Spinal cord (tissue), 9 donors: ENCODE measurements at regions not wholly inside any gene's neighbourhood (a gene's known extent, or its start where the extent isn't known, plus 50 kb on each side); places are given as distances from the start of the nearest gene placed in this dataset.
A peak's percentile ranks its signal among the peaks of the same experiment; 100 is the strongest.
"Not testable (repeated sequence)": the region's sequence is repeated elsewhere in the genome, so short reads cannot be mapped to it uniquely, and the experiment has no call there.

Source experiments
- DNase-seq, 6 donors: peaks; one replicate each; pipeline versions ENCODE4 v3.0.0 to v3.0.0-alpha.2; 2013 to 2015; ENCODE audit warnings: low spot score in 6 of 6, low read depth in 4 of 6
- H3K27ac ChIP-seq: one replicate; pipeline ENCODE4 v1.5.1; 2013; ENCODE audit warnings: low read depth, low read length, control low read depth
- H3K27me3 ChIP-seq: one replicate; pipeline ENCODE4 v1.6.1; 2013; ENCODE audit warnings: low read length; ENCODE audit not compliant: control insufficient read depth, insufficient read depth
- H3K36me3 ChIP-seq: one replicate; pipeline ENCODE4 v1.6.1; 2013; ENCODE audit warnings: low read length; ENCODE audit not compliant: control insufficient read depth, insufficient read depth
- H3K4me1 ChIP-seq: one replicate; pipeline ENCODE4 v1.6.1; 2013; ENCODE audit warnings: low read length; ENCODE audit not compliant: control insufficient read depth, insufficient read depth
- H3K4me3 ChIP-seq: one replicate; pipeline ENCODE4 v1.5.1; 2013; ENCODE audit warnings: low read depth, low read length, control low read depth
- H3K9me3 ChIP-seq: one replicate; pipeline ENCODE4 v1.6.1; 2013; ENCODE audit warnings: low read length; ENCODE audit not compliant: control insufficient read depth, insufficient read depth
- WGBS: methylation state at CpG from one replicate; pipeline ENCODE4 v1.1.5; 2013; ENCODE audit warnings: missing lambda C conversion rate; ENCODE audit not compliant: insufficient coverage; 5-methylcytosine and 5-hydroxymethylcytosine counted together
- donor health status: healthy.

GRCh38 chr3:31102196-31102879, 207.9 kb upstream of the GADL1 start:
- Histone ChIP-seq H3K27ac (no peak overlapping the region), H3K4me3 (no peak overlapping the region), H3K27me3 (no peaks in the 10 kb centered on the region), H3K36me3 (no peaks in the 10 kb centered on the region), H3K9me3 (no peaks in the 10 kb centered on the region), H3K4me1 (no peaks in the 10 kb centered on the region)
- WGBS = 83% methylated on average over 3 of the region's 8 CpGs
- DNase-seq = no peak

GRCh38 chr3:31103181-31103580, 208.7 kb upstream of the GADL1 start:
- Histone ChIP-seq H3K9me3 (no peaks in the 10 kb centered on the region), H3K36me3 (no peaks in the 10 kb centered on the region), H3K27ac (no peak overlapping the region), H3K27me3 (no peaks in the 10 kb centered on the region), H3K4me1 (no peaks in the 10 kb centered on the region), H3K4me3 (no peak overlapping the region)
- no peak for DNase-seq
- no CpG with 5 or more reads among the region's 2 CpGs for WGBS

- Histone ChIP-seq H3K4me3 (no peak overlapping the region), H3K27ac (no peak overlapping the region), H3K4me1 (no peaks in the 10 kb centered on the region), H3K36me3 (no peaks in the 10 kb centered on the region), H3K9me3 (no peaks in the 10 kb centered on the region), H3K27me3 (no peaks in the 10 kb centered on the region)
- 100% methylated on average over 1 of the region's 4 CpGs for whole genome bisulfite sequencing
- DNase-seq = peak in 1 of 6 donors; percentile 50
These were observed 209.2 kb upstream of the GADL1 start for GRCh38 chr3:31103623-31104180.

GRCh38 chr3:31105011-31105410, 210.6 kb upstream of the GADL1 start:
- Histone ChIP-seq H3K9me3 (no peaks in the 10 kb centered on the region), H3K4me3 (no peak overlapping the region), H3K27ac (no peak overlapping the region), H3K36me3 (no peaks in the 10 kb centered on the region), H3K27me3 (no peaks in the 10 kb centered on the region), H3K4me1 (no peaks in the 10 kb centered on the region)
- DNase-seq = no peak
- WGBS = no CpG with 5 or more reads among the region's 1 CpG

GRCh38 chr3:31105438-31106077, 211.1 kb upstream of the GADL1 start:
- Histone ChIP-seq H3K4me1 (no peaks in the 10 kb centered on the region), H3K27me3 (no peaks in the 10 kb centered on the region), H3K36me3 (no peaks in the 10 kb centered on the region), H3K27ac (no peak overlapping the region), H3K9me3 (no peaks in the 10 kb centered on the region), H3K4me3 (no peak overlapping the region)
- no CpG with 5 or more reads among the region's 2 CpGs for WGBS
- no peak for DNase-seq

GRCh38 chr3:31106204-31106603, 211.7 kb upstream of the GADL1 start:
- Histone ChIP-seq H3K9me3 (no peaks in the 10 kb centered on the region), H3K36me3 (no peaks in the 10 kb centered on the region), H3K4me3 (no peak overlapping the region), H3K27ac (no peak overlapping the region), H3K27me3 (no peaks in the 10 kb centered on the region), H3K4me1 (no peaks in the 10 kb centered on the region)
- DNase-seq = no peak
- 79% methylated on average over 1 of the region's 2 CpGs for WGBS

- no peaks in the 10 kb centered on the region for H3K4me1 ChIP-seq
- no peaks in the 10 kb centered on the region for H3K27me3 ChIP-seq
- WGBS = no CpG with 5 or more reads among the region's 2 CpGs
- DNase-seq = no peak
- H3K9me3 ChIP-seq = no peaks in the 10 kb centered on the region
- no peak overlapping the region for H3K27ac ChIP-seq
- no peak overlapping the region for H3K4me3 ChIP-seq
- no peaks in the 10 kb centered on the region for H3K36me3 ChIP-seq
These were observed 212.5 kb upstream of the GADL1 start for GRCh38 chr3:31106912-31107311.

- DNase-seq = no peak
These were observed 220.4 kb upstream of the GADL1 start for GRCh38 chr3:31114929-31115283.

GRCh38 chr3:31115531-31115930, 221.1 kb upstream of the GADL1 start:
- not testable (repeated sequence) for DNase-seq, H3K27ac ChIP-seq
- WGBS = no CpG with 5 or more reads among the region's 2 CpGs

More at GRCh38 chr3:31114929-31115283, 220.4 kb upstream of the GADL1 start:
- no peaks in the 10 kb centered on the region for H3K9me3 ChIP-seq
- no peak overlapping the region for H3K27ac ChIP-seq
- H3K36me3 ChIP-seq = no peaks in the 10 kb centered on the region
- H3K4me3 ChIP-seq = no peak overlapping the region
- WGBS = no CpG with 5 or more reads among the region's 1 CpG
- no peaks in the 10 kb centered on the region for H3K4me1 ChIP-seq
- H3K27me3 ChIP-seq = no peaks in the 10 kb centered on the region

GRCh38 chr3:31116651-31117050, 222.2 kb upstream of the GADL1 start:
- Histone ChIP-seq H3K4me3 (no peak overlapping the region), H3K27me3 (no peaks in the 10 kb centered on the region), H3K36me3 (no peaks in the 10 kb centered on the region), H3K9me3 (no peaks in the 10 kb centered on the region), H3K4me1 (no peaks in the 10 kb centered on the region), H3K27ac (no peak overlapping the region)
- no peak for DNase-seq
- no CpG with 5 or more reads among the region's 2 CpGs for WGBS

More at GRCh38 chr3:31115531-31115930, 221.1 kb upstream of the GADL1 start:
- H3K36me3 ChIP-seq, H3K9me3 ChIP-seq, H3K4me3 ChIP-seq, H3K4me1 ChIP-seq, H3K27me3 ChIP-seq: not testable (repeated sequence)
